GM12864 (cell line): ENCODE measurements at regions not wholly inside any gene's neighbourhood (a gene's known extent, or its start where the extent isn't known, plus 50 kb on each side); places are given as distances from the start of the nearest gene placed in this dataset.

ENCODE experiments used
- DNase-seq: peaks from one replicate; pipeline ENCODE4 v3.0.0-alpha.2; 2011; ENCODE audit warnings: low read depth
- H3K4me3 ChIP-seq: 2 replicates; pipeline ENCODE4 v1.5.1; 2011; ENCODE audit warnings: mild to moderate bottlenecking, low read depth, low read length, control low read depth
- CTCF ChIP-seq: IDR thresholded peaks from 2 replicates; pipeline ENCODE4 v1.5.1; 2011; ENCODE audit warnings: low read depth, mild to moderate bottlenecking, moderate library complexity, low read length, control low read depth, inconsistent platforms; ENCODE audit errors: missing control alignments

GRCh38 chr14:62420847-62421246 lies 624.4 kb downstream of the KCNH5 start:
- no peak for TF ChIP-seq CTCF

GRCh38 chr14:62428429-62429203 lies 616.6 kb downstream of the KCNH5 start:
- no peak for DNase-seq
- no peak for TF ChIP-seq CTCF
- no peak overlapping the region for H3K4me3 ChIP-seq

More at GRCh38 chr14:62420847-62421246, 624.4 kb downstream of the KCNH5 start:
- no peak for DNase-seq
- H3K4me3 ChIP-seq = no peak overlapping the region

- DNase-seq = no peak
- H3K4me3 ChIP-seq = no peak overlapping the region
- no peak for TF ChIP-seq CTCF
These were observed 615.6 kb downstream of the KCNH5 start for GRCh38 chr14:62429683-62430082.

- no peak for DNase-seq
- no peak for TF ChIP-seq CTCF
- no peak overlapping the region for H3K4me3 ChIP-seq
These were observed 613.8 kb downstream of the KCNH5 start for GRCh38 chr14:62431496-62431895.

- H3K4me3 ChIP-seq = no peak overlapping the region
- DNase-seq = no peak
- TF ChIP-seq CTCF = no peak
These were observed 612.3 kb downstream of the KCNH5 start for GRCh38 chr14:62432955-62433354.

GRCh38 chr14:62436261-62436660 lies 609.0 kb downstream of the KCNH5 start:
- H3K4me3 ChIP-seq = no peak overlapping the region
- TF ChIP-seq CTCF = no peak

GRCh38 chr14:62439210-62439609 lies 606.0 kb downstream of the KCNH5 start:
- DNase-seq = no peak
- no peak for TF ChIP-seq CTCF
- H3K4me3 ChIP-seq = no peak overlapping the region

More at GRCh38 chr14:62436261-62436660, 609.0 kb downstream of the KCNH5 start:
- no peak for DNase-seq
